Skin epidermis (tissue), 12 donors: ENCODE measurements at regions not wholly inside any gene's neighbourhood (a gene's known extent, or its start where the extent isn't known, plus 50 kb on each side); places are given as distances from the start of the nearest gene placed in this dataset.
A peak's percentile ranks its signal among the peaks of the same experiment; 100 is the strongest.
"Not testable (repeated sequence)": the region's sequence is repeated elsewhere in the genome, so short reads cannot be mapped to it uniquely, and the experiment has no call there.

Experiments
- H3K27ac ChIP-seq, 21 experiments: fragments of 200-600 bp; sonication (generic) in 11 of 21; one replicate each; pipeline ENCODE4 v1.5.0; 2020; ENCODE audit warnings: mild to moderate bottlenecking in 3 of 21, inconsistent platforms in 2 of 21, moderate library complexity in 2 of 21
- H3K4me3 ChIP-seq, 7 experiments: fragments of 200-600 bp; sonication (generic) in 2 of 7; one replicate each; pipeline ENCODE4 v1.5.0; 2020; ENCODE audit warnings: inconsistent platforms in 2 of 7, mild to moderate bottlenecking in 2 of 7, moderate library complexity in 1 of 7

- Histone ChIP-seq H3K4me3 (no peak overlapping the region), H3K27ac (no peak overlapping the region)
Observed at GRCh38 chr1:118589238-118589846, 398.8 kb downstream of the TBX15 start.

DNA sequence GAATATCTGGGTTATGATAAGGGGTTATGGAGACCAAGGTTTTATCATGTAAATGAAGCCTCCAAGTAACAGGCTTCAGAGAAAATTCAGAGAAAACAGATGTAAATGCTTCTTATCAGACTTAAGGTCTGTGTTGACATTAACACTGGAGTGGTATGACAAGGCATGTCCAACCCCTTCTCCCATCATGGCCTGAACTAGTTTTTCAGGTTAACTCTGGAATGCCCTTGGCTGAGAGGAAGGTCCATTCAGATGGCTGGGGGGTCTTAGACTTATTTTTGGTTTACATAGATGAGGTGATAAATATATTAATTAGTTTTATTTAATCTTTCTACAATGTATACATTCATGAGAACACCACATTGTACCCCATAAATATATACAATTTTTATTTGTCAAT, 399.6 kb downstream of the TBX15 start:
- no peak overlapping the region for H3K27ac ChIP-seq
- H3K4me3 ChIP-seq = no peak overlapping the region

- no peak overlapping the region for H3K4me3 ChIP-seq
- no peak overlapping the region for H3K27ac ChIP-seq
Observed at GRCh38 chr1:118578276-118578675, 393.2 kb upstream of the SPAG17 start.

- H3K4me3 ChIP-seq = no peak overlapping the region
- no peak overlapping the region for H3K27ac ChIP-seq
Observed at GRCh38 chr1:118575060-118575459, 390.0 kb upstream of the SPAG17 start.

DNA sequence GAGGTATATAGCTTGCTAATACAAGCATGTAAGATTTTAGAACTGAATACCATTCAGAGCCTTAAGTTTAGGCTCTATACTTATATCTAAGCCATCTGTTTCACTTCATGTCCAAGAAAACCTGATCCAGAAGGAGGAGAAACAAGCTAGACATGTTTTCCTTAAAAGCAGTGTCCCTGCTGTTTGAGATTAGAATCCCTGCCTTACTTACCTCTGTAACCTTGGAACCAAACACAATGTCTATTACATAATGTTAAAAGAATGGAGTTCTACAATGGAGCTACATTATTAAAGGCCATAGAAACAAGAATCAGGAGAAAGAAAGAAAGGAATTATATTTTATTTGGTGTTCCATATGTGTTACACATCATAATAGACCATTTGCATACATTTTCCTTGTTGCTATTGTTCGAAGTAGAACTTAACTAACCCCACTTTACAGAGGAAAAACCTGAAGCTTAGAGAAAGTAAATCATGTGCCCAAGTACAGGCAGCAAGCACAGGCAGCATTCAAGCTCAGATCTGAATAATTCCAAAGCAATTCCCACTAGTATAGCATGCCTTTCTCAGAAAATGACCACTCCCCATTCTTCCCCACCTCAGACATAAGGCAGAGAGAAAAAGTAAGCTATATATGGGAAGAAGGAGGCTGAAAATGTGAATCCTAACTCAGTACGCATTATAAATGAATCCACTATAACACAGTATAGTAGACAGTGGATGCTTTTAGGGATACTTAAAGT, 380.1 kb upstream of the SPAG17 start:
- no peak overlapping the region for H3K27ac ChIP-seq
- no peak overlapping the region for H3K4me3 ChIP-seq

GRCh38 chr1:118563981-118564951, 379.2 kb upstream of the SPAG17 start:
- Histone ChIP-seq H3K4me3 (no peak overlapping the region), H3K27ac (peak overlapping the region in 1 of 21 experiments; percentile 7)

- no peak overlapping the region for H3K27ac ChIP-seq
- H3K4me3 ChIP-seq = no peak overlapping the region
Observed at GRCh38 chr1:118558933-118559332, 373.9 kb upstream of the SPAG17 start.

DNA sequence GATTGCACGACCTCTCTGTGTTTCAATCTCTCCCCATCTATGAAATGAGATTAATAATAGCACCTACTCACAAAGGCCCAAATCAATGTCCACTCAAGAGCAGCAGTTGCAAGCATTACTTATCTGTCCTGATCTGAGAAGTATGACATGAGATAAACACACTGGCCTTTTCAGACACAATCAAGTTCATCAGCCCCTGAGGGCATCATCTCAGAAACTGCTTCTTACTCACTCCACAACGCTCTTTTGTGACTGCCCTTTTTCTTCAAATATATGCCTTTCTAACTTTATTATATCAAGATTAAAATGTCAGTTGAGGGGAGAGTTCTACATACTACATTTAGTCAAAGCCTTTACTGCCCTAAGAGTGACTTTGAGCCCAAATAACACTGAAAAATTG, 371.9 kb upstream of the SPAG17 start:
- no peak overlapping the region for H3K27ac ChIP-seq
- H3K4me3 ChIP-seq = no peak overlapping the region

- no peak overlapping the region for H3K27ac ChIP-seq
- H3K4me3 ChIP-seq = no peak overlapping the region
Observed at GRCh38 chr1:118555638-118556037, 370.6 kb upstream of the SPAG17 start.

DNA sequence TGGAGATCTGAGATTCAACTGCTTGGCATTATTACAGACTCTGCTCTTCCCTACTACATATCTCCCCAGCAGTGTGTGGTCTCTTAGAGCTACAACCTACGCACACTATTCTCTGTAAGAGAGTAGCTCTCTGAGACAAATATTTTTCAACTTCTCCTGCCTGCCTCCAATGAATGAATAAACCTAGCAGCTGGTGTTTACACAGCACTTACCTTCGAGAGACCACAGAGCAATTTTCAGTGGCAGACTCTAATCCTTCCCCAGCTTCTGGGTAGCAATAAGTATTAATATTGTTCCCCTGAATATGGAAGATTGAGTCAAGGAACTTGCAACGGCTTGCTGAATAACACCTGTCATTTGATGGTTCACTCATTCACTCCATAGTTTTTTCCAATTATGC, 350.9 kb upstream of the SPAG17 start:
- Histone ChIP-seq H3K4me3 (no peak overlapping the region), H3K27ac (no peak overlapping the region)

- H3K4me3 ChIP-seq, H3K27ac ChIP-seq: not testable (repeated sequence)
Observed at GRCh38 chr1:118511922-118512321, 326.9 kb upstream of the SPAG17 start.

DNA sequence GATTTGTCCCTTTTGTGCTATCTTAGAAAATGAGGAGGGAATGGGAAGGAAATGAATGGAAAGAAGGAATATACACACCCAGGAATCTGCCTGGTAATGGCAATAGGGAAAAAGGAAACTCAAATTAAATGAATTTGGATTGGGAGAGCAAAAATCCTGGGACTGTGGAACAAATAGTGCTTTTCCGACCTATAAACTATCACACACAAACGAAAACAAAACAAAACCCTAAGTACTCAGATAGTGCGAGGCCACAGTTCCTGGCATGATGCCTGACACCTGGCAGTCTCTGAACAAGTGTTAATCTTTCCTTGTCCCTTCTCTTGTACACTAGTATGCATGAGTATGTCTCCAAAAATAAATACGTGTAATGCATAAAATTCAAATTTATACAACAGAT, 319.8 kb upstream of the SPAG17 start:
- no peak overlapping the region for H3K4me3 ChIP-seq
- H3K27ac ChIP-seq = no peak overlapping the region

- Histone ChIP-seq H3K4me3 (no peak overlapping the region), H3K27ac (no peak overlapping the region)
Observed at GRCh38 chr1:118504221-118504644, 319.2 kb upstream of the SPAG17 start.

DNA sequence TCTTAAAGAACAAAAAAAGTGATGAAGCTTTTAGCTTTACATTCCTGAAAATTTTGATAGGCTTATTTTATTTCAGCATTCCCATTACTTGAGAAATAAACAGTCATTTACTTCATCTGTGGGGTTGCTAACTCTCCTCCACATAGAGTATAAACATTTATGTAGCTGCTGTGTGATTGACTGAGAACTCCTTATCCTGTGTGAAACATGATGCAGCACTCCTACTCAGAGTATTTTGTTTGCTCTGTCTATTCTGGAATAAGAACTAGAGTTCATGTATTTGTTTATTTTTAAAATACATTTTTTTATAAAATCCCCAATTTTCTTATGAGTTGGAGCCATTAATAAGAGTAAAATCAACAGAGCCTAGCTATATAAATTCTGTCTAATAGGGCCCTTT, 318.7 kb upstream of the SPAG17 start:
- no peak overlapping the region for H3K27ac ChIP-seq

GRCh38 chr1:118494998-118495397, 310.0 kb upstream of the SPAG17 start:
- Histone ChIP-seq H3K27ac (no peak overlapping the region), H3K4me3 (no peak overlapping the region)

More for the DNA sequence above, 318.7 kb upstream of the SPAG17 start:
- H3K4me3 ChIP-seq = no peak overlapping the region

DNA sequence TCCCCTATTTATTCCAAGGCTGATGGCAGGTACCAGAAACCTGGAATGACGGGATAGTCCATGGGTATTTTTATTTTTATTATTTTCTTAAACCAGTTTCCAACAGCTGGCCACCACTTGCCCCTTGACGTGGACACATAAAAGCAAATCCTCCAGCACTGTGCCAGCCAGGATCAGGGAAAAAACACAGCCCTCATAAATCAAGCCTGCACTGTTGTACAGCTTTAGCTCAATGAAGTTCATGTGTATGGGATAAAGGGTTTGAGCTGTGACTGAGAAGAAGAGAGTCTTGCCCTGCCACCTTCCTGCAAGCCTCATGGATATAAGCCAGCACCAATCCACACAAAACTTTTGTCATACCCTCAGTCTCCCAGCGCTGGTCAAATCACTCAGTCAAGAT, 303.8 kb upstream of the SPAG17 start:
- H3K27ac ChIP-seq = no peak overlapping the region
- no peak overlapping the region for H3K4me3 ChIP-seq

GRCh38 chr1:118487932-118488331, 302.9 kb upstream of the SPAG17 start:
- Histone ChIP-seq H3K4me3 (no peak overlapping the region), H3K27ac (no peak overlapping the region)

DNA sequence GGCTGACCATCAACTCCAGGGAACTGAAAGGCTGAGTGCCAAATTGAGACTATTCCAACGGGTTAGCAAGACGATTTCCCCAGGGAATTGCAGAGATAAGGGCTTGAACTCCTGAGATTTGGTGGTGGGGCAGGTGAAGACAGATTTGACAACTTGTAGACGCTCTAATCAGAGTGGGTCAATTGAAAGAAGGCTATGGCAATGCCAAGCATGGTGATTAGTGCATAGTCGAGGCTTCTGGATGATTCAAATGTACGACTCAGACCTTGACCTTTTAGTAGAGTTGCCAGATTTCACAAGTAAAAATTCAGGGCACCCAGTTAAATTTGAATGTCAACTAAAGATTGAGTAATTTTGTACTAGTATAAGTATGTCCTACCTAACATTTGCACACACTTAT, 302.1 kb upstream of the SPAG17 start:
- Histone ChIP-seq H3K27ac (no peak overlapping the region), H3K4me3 (no peak overlapping the region)

DNA sequence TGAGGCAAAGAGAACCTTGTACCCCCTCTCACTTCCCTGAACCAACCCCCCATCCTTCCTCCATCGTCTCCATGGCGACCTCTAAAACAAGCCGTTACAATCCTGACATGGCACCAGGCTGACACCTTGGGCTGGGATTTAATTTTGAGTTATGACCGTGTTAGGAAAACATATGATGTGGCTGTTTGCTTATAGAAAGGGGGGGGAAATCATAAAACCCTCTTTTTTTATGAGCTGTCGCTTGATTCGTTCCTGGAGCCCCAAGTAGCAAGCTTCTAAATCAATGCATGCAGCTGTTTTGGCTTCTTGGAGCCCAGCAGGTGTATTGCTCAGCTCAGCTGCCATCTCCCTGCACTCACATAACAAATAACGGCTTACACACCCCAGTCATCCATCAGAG, 301.2 kb upstream of the SPAG17 start:
- Histone ChIP-seq H3K4me3 (no peak overlapping the region), H3K27ac (no peak overlapping the region)

- H3K4me3 ChIP-seq = no peak overlapping the region
- no peak overlapping the region for H3K27ac ChIP-seq
Observed at GRCh38 chr1:118485757-118486156, 300.7 kb upstream of the SPAG17 start.

- no peak overlapping the region for H3K4me3 ChIP-seq
- no peak overlapping the region for H3K27ac ChIP-seq
Observed at GRCh38 chr1:118484893-118485292, 299.9 kb upstream of the SPAG17 start.
